ENCODE measurements at regions not wholly inside any gene's neighbourhood (a gene's known extent, or its start where the extent isn't known, plus 50 kb on each side); places are given as distances from the start of the nearest gene placed in this dataset.

DNA sequence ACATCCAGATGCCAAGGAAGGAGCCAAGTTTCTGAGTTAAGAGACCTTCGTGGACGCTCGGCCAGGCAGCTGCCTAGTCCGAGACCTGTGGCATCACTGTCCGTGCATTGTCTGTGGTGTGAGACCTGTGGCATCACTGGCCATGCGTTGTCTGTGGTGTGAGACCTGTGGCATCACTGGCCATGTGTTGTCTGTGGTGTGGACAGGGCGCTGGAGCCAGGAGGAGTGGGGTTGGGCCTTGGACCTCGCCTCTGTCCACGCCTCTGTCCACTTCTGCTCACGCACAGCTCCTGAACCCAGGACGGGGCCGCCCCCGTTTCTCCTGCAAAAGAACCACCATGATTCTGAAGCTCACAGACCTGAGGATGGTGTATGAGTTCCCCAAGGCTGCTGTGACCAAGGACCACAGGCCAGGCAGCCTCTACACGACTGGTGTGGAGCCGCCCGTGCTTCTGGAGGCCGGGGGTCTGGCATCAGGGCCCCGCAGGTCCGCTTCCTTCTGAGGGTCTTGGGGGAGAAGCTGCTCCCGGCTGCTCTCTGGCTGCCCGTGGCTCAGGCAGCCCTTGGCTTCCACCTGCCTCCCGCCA lies 1218.3 kb downstream of the BRD1 start:
- DNase-seq, result no peak

DNA sequence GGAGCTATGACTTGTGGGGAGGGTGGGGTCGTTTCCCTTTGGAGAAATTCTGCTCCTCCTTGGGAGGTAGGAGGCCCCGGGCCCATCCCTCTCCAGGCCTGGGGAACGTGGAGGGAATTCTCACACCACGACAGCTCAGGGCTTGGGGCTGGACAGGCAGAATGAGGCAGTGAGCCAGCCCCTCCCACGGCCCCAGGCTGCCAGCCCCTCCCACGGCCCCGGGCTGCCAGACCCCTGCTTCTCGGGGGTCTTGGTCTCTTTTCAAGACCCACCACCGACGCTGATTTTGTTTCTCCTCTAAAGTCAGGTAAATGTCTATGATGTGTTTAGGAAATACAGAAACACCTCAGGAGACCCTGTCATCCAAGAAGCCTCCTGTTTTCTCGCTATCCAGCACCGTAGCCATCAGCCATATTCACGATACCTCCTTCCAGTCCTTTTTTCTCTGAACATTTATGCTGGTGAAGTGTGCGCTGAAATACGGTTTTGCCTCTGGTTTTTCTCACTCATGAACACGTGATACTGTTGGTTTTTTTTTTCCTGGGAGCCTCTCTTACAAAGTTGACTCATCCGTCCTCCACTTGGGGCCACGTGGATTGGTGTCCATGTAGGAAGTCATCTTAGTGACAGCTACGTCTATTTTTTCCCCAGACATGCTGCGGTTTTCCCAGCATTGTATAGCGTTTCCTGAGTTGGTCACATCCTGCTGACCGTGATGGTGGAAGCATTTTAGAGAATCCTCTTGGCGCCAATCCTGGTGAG lies 1219.6 kb downstream of the BRD1 start:
- DNase-seq, result no peak

GRCh38 chr22:48606684-48607307 lies 1220.9 kb downstream of the BRD1 start:
- no peak for DNase-seq

DNA sequence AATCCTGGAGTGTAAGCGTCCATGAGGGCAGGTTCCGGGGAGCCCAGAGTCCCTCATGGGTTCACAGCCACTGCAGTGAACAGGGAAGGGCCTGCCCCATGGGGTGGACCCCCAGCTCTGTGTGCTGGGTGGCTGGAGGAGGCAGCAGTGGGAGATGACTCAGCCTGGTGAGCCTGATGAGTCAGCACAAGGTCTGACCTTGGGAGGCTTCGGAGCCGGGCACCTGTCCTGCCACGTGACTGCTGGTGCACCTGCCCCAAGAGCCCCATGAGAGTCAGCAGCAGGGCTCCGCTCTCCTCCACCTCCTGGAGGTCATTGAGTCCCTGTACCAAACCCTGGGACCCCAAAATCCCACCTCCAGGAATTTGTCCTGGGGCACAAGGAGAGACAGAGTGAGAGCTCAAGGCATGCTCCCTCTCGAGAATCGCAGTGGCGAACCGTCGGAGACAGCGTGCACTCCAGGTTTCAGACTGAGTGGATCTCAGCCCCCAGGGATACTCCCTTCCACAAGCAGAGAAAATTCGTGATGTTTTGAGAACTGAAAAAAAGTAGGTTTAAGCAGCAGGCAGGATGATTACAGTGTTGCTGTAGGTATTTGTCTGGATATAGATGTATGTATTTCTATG lies 1221.7 kb downstream of the BRD1 start:
- DNase-seq, result no peak

DNA sequence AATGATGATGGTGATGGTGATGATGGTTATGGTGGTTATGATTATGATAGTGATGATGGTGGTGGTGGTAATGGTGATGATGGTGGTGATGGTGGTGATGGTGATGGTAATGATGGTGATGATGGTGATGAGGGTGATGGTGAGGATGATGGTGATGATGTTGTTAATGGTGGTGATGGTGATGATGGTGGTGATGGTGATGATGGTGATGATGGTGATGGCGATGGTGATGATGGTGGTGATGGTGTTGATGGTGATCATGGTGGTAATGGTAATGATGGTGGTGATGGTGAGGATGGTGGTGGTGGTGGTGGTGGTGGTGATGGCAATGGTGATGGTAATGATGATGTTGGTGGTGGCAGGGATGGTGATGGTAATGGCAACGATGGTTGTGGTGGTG lies 1222.5 kb downstream of the BRD1 start:
- DNase-seq, result no peak

DNA sequence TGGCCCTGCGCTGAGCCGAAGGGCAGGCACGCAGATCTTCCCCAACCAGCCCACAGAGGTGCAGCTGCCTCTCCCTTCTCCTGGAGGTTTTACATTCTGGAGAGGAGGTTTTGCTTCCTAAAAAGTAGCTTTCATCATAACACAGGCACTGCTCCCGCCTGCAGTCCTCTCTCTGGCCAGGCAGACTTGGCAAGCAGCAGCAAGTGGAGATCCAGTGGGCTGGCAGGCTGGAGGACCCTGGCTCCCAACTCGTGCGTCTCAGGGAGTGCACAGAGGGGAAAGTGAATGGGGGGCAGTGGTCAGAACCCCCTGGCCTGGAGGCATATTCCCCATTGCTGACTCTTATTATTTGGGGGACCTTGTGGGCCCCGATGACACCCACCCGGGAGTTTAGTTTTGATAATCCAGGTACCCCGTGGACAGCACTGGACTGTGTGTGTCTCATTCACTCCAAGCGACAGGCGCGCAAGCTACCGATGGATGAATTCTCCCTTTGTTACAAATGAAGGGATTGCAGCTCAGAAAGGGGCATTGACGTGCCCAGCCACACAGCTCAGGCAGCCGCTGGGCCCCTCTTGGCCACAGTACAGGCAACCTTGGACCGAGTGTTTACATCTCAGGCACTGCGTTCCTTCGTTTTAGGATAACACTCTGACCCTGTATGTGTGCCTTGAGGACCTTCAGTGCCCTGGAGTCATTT lies 1223.9 kb downstream of the BRD1 start:
- DNase-seq, result no peak

GRCh38 chr22:48602805-48603518 lies 1224.7 kb downstream of the BRD1 start:
- no peak for DNase-seq

DNA sequence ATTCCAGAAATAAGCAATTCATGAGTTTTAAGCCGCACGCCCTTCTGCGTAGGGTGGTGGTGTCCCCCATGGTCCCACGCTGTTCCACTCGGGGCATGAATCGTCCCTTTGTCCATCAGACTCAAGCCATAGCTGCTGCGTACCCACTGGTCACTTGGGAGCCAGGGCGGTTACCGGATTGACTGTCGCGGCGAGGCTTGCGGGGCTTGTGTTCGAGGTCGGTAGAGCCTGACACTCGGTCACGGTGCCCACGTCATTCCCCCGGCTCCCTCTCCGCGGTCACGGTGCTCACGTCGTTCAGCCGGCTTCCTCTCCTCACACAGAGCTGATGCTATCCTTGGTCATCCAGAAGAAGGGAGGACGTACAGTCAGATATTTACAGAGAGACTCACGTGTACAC lies 1227.0 kb downstream of the BRD1 start:
- no peak for DNase-seq

- DNase-seq, result no peak
Observed at GRCh38 chr22:48600171-48600570, 1227.5 kb downstream of the BRD1 start.

GRCh38 chr22:48599346-48599745 lies 1228.3 kb downstream of the BRD1 start:
- DNase-seq, result no peak

GRCh38 chr22:48596111-48596850 lies 1231.4 kb downstream of the BRD1 start:
- DNase-seq, result no peak

- no peak for DNase-seq
Observed at GRCh38 chr22:48595511-48595905, 1232.2 kb downstream of the BRD1 start.

GRCh38 chr22:48594757-48595510 lies 1232.7 kb downstream of the BRD1 start:
- no peak for DNase-seq

DNA sequence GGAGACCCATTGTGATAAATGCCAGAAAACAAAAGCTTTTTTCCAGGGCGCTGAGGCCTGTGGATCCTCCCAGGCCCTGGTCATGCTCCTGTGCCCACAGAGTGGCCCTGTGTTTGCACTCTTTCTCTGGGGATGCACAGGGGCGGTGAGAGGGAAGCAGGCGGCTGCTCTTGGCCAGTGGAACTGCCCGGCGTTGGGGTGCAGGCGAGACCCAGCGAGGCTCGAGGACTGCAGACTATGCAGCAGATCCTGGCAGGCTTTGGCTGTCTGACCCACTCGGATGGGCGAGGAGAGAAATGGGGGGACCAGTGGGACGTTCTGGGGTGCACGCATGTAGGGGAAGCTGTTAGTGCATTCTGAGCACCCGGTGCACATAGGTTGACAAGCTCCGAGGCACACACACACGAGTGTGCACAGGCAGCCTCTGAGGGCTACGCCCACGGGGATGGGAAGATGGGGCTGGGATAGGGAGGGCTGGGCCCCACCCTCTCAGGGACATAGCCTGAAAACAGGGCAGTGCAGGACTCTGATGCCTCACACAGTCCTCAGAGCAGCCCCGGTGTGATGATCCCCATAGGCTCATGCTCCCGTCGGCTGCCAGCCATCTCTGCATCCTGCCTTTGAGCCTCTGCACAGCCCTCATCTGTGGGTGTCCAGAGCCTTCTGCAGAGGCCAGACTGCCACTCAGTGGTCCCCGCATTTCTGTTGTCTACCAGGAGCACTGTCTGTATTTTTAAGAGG lies 1233.5 kb downstream of the BRD1 start:
- no peak for DNase-seq

DNA sequence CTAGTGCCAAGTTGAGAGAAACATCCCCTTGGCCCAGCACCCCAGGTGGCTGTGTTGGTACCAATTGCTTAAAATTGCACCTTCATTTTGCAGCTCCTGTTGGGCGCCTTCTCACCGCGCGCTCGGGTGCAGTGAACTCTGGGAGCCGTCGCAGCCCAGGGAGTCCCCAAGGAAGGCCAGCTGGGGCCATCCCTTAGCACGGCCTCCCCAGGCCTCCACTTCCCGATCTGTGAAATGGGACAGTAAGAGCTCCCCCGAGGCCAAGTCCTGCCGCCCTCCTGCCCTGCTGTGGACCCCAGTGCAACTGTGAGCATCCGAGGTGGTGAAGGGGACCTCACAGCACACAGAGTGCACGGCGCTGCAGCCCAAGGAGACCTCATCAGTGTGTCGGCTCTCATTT lies 1234.1 kb downstream of the BRD1 start:
- DNase-seq, result no peak

DNA sequence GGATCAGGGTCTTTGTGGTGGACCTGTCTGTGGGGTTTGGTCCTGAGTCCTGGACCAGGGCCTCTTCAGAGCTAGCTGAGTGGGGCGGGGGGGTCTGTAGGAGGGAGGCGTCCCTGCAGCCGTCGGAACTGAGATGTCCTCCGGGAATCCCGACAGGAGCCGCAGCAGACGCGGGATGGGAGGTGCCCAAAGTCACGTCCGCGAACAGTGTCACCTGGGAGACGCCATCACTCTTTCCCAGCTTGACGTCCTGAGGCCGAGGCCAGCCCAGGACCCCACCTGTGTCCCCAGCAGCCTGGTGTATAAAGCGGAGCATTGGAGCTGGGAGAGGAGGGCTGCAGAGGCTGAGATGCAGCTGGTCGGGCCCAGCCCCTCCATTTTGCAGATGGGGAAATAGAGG lies 1234.7 kb downstream of the BRD1 start:
- DNase-seq, result no peak

GRCh38 chr22:48592488-48592887 lies 1235.2 kb downstream of the BRD1 start:
- DNase-seq, result no peak

- no peak for DNase-seq
Observed at GRCh38 chr22:48592066-48592345, 1235.7 kb downstream of the BRD1 start.

DNA sequence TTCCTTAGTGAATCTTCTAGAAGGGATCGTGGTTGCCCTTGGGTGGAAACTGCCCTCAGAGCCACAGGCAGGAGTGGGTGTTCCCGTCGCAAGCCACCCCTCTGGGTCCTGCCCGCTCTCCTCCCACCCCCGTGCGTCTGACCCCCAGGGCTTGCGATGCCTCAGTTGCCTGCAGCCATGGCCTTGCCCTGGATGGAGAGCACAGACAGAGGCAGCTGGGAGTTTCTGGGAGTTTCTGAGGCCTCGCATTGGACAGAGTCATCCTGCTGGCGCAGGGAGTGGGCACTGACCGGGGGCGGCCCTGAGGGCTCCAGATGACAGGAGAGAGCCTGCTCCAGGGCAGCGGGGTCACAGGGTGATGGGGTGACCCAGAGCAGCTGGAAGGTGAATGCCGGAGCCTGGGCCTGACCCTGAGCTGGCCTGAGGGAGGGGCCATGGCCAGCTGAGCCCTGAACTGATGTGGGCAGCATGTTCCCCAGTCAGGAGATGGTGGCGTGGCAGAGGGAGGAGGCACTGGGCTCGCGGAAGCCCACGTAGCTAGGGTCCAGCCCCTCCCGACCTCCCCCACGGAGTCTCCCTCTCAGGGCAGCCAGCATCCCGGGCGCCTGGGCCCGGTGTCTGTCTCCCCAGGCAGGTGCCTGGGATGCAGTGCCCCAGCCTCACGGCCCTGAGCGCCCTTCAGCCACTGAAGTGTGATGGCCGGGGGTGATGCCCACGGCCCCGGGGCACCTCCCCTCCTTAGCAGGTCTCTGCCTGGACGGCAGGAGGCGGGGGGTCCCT lies 1236.2 kb downstream of the BRD1 start:
- no peak for DNase-seq

- no peak for DNase-seq
Observed at GRCh38 chr22:48589901-48590300, 1237.8 kb downstream of the BRD1 start.
